ENCODE measurements at regions not wholly inside any gene's neighbourhood (a gene's known extent, or its start where the extent isn't known, plus 50 kb on each side); places are given as distances from the start of the nearest gene placed in this dataset.

DNA sequence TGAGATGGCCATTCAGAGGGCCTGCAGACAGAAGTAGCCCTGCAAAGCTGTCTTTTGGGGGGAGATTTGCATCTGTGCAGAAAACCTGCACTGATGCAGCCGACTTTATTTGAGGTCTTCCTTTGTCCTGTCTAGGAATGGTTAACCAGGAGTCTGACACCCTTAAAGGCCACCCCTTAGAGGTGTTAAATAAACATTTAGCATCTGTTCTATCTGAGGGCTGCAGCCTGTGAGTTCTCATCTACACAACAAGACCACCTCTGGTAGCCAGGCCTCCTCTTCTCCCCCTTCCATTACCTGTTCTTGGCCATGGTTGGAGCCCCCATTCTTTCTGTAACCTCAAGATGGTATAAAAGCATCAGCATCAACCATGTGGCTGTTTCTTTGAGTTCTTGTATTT lies 214.4 kb upstream of the HS6ST1 start:
- no peaks in the 10 kb centered on the region for H4K20me1 ChIP-seq (ENCODE audit: control insufficient read depth, extremely low read depth, insufficient read depth, low read length)
- no peaks in the 10 kb centered on the region for H3K79me2 ChIP-seq (ENCODE audit: control insufficient read depth, insufficient read depth, low read length)
- H3K27me3 ChIP-seq (ENCODE audit: control insufficient read depth, insufficient read depth, low read length): no peaks in the 10 kb centered on the region

DNA sequence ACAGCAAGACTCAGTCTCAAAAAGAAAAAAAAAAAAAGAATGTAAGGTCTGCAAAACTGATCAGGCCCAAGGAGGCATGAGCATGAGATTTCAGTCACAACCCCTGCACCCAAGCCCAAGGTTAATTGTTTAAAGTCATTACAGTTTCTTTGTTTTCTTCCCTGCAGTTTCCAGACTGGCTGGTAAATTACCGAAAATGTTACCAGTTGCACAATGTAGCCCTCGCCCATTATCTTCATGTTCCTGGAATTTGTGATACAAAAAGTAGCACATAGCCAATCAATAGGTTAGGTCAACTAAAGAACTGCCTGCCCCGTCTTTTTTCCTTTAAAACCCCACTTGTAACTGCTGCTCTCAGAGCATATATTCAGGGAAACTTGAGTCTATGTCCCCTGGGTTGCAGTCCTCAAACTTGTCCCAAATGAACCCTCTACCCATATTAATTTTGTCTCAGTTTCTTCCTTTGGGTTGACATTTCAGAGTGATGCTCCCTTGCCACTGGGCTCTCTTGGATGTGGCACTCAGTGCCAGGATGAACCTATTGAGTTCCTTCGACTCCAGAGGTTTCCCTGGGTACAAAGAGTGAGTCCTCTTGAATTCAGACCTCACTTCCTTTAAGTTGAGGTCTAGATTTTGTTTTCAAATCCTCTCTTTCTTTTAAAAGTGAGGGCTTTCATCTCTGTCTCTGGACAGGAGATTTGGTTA lies 216.2 kb upstream of the HS6ST1 start:
- no peak for TF ChIP-seq EZH2 (IDR thresholded peaks at IDR 0.05; ENCODE audit: low read length, missing control alignments)
- TF ChIP-seq, protein P1, sequence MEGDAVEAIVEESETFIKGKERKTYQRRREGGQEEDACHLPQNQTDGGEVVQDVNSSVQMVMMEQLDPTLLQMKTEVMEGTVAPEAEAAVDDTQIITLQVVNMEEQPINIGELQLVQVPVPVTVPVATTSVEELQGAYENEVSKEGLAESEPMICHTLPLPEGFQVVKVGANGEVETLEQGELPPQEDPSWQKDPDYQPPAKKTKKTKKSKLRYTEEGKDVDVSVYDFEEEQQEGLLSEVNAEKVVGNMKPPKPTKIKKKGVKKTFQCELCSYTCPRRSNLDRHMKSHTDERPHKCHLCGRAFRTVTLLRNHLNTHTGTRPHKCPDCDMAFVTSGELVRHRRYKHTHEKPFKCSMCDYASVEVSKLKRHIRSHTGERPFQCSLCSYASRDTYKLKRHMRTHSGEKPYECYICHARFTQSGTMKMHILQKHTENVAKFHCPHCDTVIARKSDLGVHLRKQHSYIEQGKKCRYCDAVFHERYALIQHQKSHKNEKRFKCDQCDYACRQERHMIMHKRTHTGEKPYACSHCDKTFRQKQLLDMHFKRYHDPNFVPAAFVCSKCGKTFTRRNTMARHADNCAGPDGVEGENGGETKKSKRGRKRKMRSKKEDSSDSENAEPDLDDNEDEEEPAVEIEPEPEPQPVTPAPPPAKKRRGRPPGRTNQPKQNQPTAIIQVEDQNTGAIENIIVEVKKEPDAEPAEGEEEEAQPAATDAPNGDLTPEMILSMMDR (conservative IDR thresholded peaks at IDR 0.05 in 1 of 2, IDR thresholded peaks at IDR 0.05 in 1 of 2; ENCODE audit: low read depth in 1 of 2, low read length in 2 of 2): no peak

More for the DNA sequence above, 214.4 kb upstream of the HS6ST1 start:
- no peak overlapping the region for H3K4me3 ChIP-seq (replicated peaks in 1 of 4; ENCODE audit: control extremely low read depth in 1 of 4, insufficient read depth in 1 of 4, low read depth in 3 of 4, low read length in 4 of 4)
- H3K36me3 ChIP-seq (ENCODE audit: control insufficient read depth, insufficient read depth, low read length): no peaks in the 10 kb centered on the region
- no peak overlapping the region for H2AFZ ChIP-seq (ENCODE audit: low read length)
- peaks cover 8% of the 10 kb centered on the region for H3K4me1 ChIP-seq (ENCODE audit: control insufficient read depth, extremely low read depth, insufficient read depth, low read length)
- H3K4me2 ChIP-seq (ENCODE audit: extremely low read depth, insufficient read depth, low read length): no peak overlapping the region
- DNase-seq (ENCODE audit: low read depth in 2 of 2): no peak
- H3K27ac ChIP-seq (ENCODE audit: insufficient read depth, low read length): no peak overlapping the region
- H3K9ac ChIP-seq (ENCODE audit: insufficient read depth, low read length): no peak overlapping the region
- no peaks in the 10 kb centered on the region for H3K9me3 ChIP-seq (ENCODE audit: control insufficient read depth, insufficient read depth, low read depth, low read length)
- TF ChIP-seq, protein P1 (conservative IDR thresholded peaks at IDR 0.05 in 1 of 2, IDR thresholded peaks at IDR 0.05 in 1 of 2; ENCODE audit: low read depth in 1 of 2, low read length in 2 of 2): no peak
- no peak for TF ChIP-seq EZH2 (IDR thresholded peaks at IDR 0.05; ENCODE audit: low read length, missing control alignments)

DNA sequence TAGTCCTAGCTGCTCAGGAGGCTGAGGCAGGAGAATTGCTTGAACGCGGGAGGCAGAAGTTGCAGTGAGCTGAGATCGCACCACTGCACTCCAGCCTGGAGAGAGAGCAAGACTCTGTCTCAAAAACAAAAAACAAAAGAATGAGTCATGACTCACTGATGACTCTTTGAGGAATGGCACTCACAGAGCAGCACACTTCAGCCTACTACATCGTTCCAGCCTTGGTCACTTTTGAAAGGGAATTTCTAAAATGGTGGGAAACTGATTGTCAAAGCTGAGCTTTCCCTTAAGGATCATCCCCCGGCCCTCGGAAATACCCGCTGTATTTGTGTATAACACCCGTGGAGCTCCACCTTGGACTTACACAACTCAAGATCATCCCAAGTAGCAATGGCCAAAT lies 217.3 kb upstream of the HS6ST1 start:
- Histone ChIP-seq H4K20me1 (ENCODE audit: control insufficient read depth, extremely low read depth, insufficient read depth, low read length) (no peaks in the 10 kb centered on the region), H3K27ac (ENCODE audit: insufficient read depth, low read length) (peak overlapping the region; percentile 70), H2AFZ (ENCODE audit: low read length) (no peak overlapping the region), H3K9me3 (ENCODE audit: control insufficient read depth, insufficient read depth, low read depth, low read length) (no peaks in the 10 kb centered on the region), H3K4me3 (replicated peaks in 1 of 4; ENCODE audit: control extremely low read depth in 1 of 4, insufficient read depth in 1 of 4, low read depth in 3 of 4, low read length in 4 of 4) (no peak overlapping the region), H3K36me3 (ENCODE audit: control insufficient read depth, insufficient read depth, low read length) (no peaks in the 10 kb centered on the region), H3K9ac (ENCODE audit: insufficient read depth, low read length) (no peak overlapping the region), H3K4me1 (ENCODE audit: control insufficient read depth, extremely low read depth, insufficient read depth, low read length) (peaks cover 11% of the 10 kb centered on the region), H3K4me2 (ENCODE audit: extremely low read depth, insufficient read depth, low read length) (peak overlapping the region; percentile 26), H3K79me2 (ENCODE audit: control insufficient read depth, insufficient read depth, low read length) (no peaks in the 10 kb centered on the region), H3K27me3 (ENCODE audit: control insufficient read depth, insufficient read depth, low read length) (no peaks in the 10 kb centered on the region)
- DNase-seq (ENCODE audit: low read depth in 2 of 2): peak; percentile 86 to 93
- TF ChIP-seq, protein P1 (conservative IDR thresholded peaks at IDR 0.05 in 1 of 2, IDR thresholded peaks at IDR 0.05 in 1 of 2; ENCODE audit: low read depth in 1 of 2, low read length in 2 of 2): no peak
- no peak for TF ChIP-seq EZH2 (IDR thresholded peaks at IDR 0.05; ENCODE audit: low read length, missing control alignments)

More for the DNA sequence above, 216.2 kb upstream of the HS6ST1 start:
- DNase-seq (ENCODE audit: low read depth in 2 of 2): no peak
- Histone ChIP-seq H4K20me1 (ENCODE audit: control insufficient read depth, extremely low read depth, insufficient read depth, low read length) (no peaks in the 10 kb centered on the region), H3K27ac (ENCODE audit: insufficient read depth, low read length) (no peak overlapping the region), H3K9ac (ENCODE audit: insufficient read depth, low read length) (no peak overlapping the region), H3K4me3 (replicated peaks in 1 of 4; ENCODE audit: control extremely low read depth in 1 of 4, insufficient read depth in 1 of 4, low read depth in 3 of 4, low read length in 4 of 4) (no peak overlapping the region), H3K4me2 (ENCODE audit: extremely low read depth, insufficient read depth, low read length) (no peak overlapping the region), H3K36me3 (ENCODE audit: control insufficient read depth, insufficient read depth, low read length) (no peaks in the 10 kb centered on the region), H3K79me2 (ENCODE audit: control insufficient read depth, insufficient read depth, low read length) (no peaks in the 10 kb centered on the region), H2AFZ (ENCODE audit: low read length) (no peak overlapping the region), H3K4me1 (ENCODE audit: control insufficient read depth, extremely low read depth, insufficient read depth, low read length) (peaks cover 11% of the 10 kb centered on the region), H3K27me3 (ENCODE audit: control insufficient read depth, insufficient read depth, low read length) (no peaks in the 10 kb centered on the region), H3K9me3 (ENCODE audit: control insufficient read depth, insufficient read depth, low read depth, low read length) (no peaks in the 10 kb centered on the region)
